ENCODE measurements at regions not wholly inside any gene's neighbourhood (a gene's known extent, or its start where the extent isn't known, plus 50 kb on each side); places are given as distances from the start of the nearest gene placed in this dataset.

DNA sequence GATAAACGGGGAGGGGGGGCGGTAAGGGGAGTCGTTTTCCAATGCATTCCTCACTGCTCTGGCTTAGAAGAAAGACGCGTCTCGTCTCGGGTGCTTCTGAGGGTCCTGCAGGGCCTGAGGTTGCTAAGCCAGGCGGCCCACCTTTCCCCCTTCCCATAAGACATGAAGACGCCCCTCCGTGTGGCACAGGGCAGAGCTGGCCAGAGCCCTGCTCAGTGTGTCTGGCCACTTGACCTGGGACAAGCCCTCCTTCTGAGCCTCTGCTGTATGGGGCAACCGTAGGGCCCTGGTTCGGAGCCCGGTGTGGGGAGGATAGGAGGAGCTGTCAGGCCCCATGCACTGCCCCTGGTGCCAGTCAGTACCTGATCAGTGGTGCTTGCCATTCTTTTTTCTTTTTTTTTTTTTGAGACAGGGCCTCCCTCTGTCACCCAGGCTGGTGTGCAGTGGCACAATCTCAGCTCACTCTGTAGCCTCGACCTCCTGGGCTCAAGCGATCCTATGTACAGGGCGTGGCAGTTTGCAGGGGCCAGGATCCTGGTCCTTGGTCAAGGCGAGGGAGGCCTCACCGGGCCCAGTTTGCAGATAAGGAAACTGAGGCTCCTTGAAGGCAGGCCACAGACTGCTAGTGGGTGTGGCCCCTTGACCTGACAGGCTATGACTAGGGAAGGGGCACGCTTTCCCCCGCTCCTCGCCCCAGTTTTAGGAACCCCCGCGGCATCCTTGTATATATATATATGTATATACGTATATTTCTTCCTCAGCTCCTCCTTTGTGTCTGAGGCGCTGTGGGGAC lies 172.3 kb upstream of the IER5L start:
- peaks cover 0 to 29% (median 23%) of the 10 kb centered on the region in 4 donors for H3K4me1 ChIP-seq
- H3K27me3 ChIP-seq = peaks cover 0 to 12% of the 10 kb centered on the region in 2 donors
- H3K36me3 ChIP-seq = no peaks in the 10 kb centered on the region
- H3K9me3 ChIP-seq = peaks cover 0 to 4% (median 3%) of the 10 kb centered on the region in 3 donors
- H3K4me3 ChIP-seq = no peak overlapping the region
- no peak overlapping the region for H3K27ac ChIP-seq
- intact Hi-C loops (cut with DNase I; ENCODE audit: low total_unique reads) = no loop called here
- TF ChIP-seq, protein P1, sequence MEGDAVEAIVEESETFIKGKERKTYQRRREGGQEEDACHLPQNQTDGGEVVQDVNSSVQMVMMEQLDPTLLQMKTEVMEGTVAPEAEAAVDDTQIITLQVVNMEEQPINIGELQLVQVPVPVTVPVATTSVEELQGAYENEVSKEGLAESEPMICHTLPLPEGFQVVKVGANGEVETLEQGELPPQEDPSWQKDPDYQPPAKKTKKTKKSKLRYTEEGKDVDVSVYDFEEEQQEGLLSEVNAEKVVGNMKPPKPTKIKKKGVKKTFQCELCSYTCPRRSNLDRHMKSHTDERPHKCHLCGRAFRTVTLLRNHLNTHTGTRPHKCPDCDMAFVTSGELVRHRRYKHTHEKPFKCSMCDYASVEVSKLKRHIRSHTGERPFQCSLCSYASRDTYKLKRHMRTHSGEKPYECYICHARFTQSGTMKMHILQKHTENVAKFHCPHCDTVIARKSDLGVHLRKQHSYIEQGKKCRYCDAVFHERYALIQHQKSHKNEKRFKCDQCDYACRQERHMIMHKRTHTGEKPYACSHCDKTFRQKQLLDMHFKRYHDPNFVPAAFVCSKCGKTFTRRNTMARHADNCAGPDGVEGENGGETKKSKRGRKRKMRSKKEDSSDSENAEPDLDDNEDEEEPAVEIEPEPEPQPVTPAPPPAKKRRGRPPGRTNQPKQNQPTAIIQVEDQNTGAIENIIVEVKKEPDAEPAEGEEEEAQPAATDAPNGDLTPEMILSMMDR (IDR thresholded peaks at IDR 0.05) = no peak
- DNase-seq = no peak

DNA sequence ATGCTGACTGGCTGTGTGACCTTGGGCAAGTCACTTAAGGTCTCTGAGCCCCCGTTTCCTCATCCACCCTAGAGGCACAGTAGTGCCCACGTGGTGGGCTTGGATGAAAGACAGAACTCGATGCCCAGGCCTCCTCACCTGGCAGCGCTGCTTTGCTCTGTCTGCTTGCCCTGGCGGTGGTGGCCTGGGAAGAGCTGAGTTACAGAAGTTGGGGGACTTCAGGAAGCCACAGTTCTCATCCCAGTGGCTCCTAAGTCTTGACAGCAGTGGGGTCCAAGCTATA lies 171.5 kb upstream of the IER5L start:
- H3K36me3 ChIP-seq = no peaks in the 10 kb centered on the region
- no peak overlapping the region for H3K4me3 ChIP-seq
- peaks cover 0 to 12% of the 10 kb centered on the region in 2 donors for H3K27me3 ChIP-seq
- peaks cover 0 to 29% (median 23%) of the 10 kb centered on the region in 4 donors for H3K4me1 ChIP-seq
- TF ChIP-seq, protein P1 (IDR thresholded peaks at IDR 0.05) = no peak
- intact Hi-C loops (cut with DNase I; ENCODE audit: low total_unique reads) = no loop called here
- no peak for DNase-seq
- no peak overlapping the region for H3K27ac ChIP-seq
- no peaks in the 10 kb centered on the region for H3K9me3 ChIP-seq

DNA sequence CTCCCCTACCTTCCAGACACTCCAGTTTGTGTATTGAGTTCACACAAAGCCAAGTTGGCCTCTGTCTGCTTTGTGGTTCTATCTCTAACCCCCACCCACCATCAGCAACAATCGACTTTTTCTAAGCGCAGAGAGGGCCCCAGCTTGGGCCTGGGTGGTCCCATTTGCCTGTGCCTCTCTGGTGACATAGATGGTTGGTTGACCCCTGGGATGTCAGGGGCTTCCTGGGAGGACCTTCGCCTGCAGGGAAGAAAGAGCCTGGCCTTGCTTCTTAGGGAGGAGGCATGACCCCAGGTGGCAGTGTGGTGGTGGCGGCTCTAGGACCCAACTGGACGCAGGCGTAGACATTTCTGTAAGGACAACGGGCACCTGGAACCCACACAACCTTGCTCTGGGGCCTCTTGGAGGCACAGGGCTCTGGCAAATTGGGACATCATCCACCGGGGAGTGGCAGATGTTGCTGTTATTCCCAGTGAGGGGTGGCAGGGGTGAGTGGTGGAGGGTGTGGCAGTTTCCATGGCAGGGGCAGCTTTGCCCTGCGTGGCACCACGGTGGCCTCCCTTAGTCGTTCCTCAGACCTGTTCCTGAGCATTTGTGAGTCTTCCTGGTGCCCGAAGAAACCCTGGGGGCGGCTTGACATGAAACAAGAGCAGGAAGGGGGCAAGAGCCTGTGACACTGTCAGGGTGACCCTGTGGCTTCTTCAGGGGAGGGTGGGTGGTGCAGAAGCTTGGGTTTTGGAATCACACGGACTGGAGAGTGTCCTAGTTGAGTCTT lies 171.0 kb upstream of the IER5L start:
- Histone ChIP-seq H3K9me3 (no peaks in the 10 kb centered on the region), H3K27ac (no peak overlapping the region), H3K36me3 (no peaks in the 10 kb centered on the region), H3K27me3 (peaks cover 0 to 12% of the 10 kb centered on the region in 2 donors), H3K4me1 (peaks cover 0 to 29% (median 23%) of the 10 kb centered on the region in 4 donors), H3K4me3 (no peak overlapping the region)
- DNase-seq = no peak
- TF ChIP-seq, protein P1 (IDR thresholded peaks at IDR 0.05) = no peak
- intact Hi-C loops (cut with DNase I; ENCODE audit: low total_unique reads) = no loop called here

DNA sequence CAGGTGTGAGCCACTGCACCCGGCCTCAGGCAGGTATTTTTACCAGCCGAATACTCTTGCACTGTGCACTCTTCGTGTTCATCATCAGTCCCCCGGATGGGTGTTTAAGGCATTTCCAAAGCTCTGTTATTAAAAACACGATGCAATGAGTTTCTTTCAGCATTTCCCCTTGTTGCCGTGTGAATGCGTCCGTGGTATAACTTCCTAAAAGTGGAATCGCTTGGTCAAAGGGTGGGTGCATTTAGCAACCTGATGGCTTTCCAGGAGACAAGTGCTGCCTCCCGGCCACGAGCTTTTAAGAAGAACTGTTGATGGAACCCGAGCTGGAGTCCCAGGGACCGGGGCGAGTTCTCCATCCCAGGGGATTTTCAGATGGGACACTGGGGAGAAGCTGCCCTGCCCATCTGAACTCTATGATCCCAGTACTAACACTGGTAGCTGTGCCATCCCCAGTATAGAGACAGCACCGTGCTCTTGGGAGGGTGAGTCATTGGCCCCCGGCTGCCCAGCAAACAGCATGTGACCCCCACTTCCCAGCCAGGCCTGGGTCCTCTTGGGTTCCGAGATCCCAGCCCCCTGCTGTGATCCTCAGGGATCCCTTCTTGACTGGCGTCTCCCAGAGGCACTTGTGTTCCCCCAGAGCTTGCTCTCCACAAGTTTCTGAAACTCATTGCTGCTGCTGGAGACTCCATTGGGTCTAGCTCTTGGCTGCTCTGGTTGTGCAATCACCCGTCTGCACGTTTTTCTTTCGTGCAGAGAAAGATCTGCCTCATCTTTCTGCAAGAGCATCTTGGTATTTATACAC lies 169.5 kb upstream of the IER5L start:
- no peak for DNase-seq
- Histone ChIP-seq H3K9me3 (no peaks in the 10 kb centered on the region), H3K36me3 (no peaks in the 10 kb centered on the region), H3K4me3 (no peak overlapping the region), H3K27ac (no peak overlapping the region), H3K4me1 (peaks cover 0 to 15% (median 12%) of the 10 kb centered on the region in 4 donors), H3K27me3 (peaks cover 0 to 9% of the 10 kb centered on the region in 2 donors)
- TF ChIP-seq, protein P1 (IDR thresholded peaks at IDR 0.05) = no peak
- intact Hi-C loops (cut with DNase I; ENCODE audit: low total_unique reads) = no loop called here

DNA sequence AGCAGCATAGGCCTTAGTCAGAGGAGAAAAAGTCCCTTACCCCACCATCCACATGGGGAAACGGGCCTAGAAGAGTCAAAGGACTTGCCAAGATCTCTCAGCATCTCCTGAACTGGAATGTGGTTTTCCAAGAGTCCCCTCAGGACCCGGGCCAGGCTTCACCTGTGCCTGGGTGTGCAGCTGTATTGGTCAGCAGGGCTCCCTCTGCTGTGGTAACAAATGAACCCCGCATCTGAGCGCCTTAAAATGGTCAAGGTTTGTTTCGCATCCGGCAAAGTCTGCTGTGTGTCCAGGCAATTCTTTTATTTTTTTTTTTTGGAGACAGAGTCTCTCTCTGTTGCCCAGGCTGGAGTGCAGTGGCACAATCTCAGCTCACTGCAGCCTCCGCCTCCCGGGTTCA lies 168.0 kb upstream of the IER5L start:
- no peak for DNase-seq
- H3K27me3 ChIP-seq = no peaks in the 10 kb centered on the region
- intact Hi-C loops (cut with DNase I; ENCODE audit: low total_unique reads) = no loop called here
- TF ChIP-seq, protein P1 (IDR thresholded peaks at IDR 0.05) = no peak
- H3K27ac ChIP-seq = no peak overlapping the region
- H3K36me3 ChIP-seq = no peaks in the 10 kb centered on the region
- H3K4me1 ChIP-seq = peaks cover 0 to 5% (median 0%) of the 10 kb centered on the region in 4 donors
- no peaks in the 10 kb centered on the region for H3K9me3 ChIP-seq
- no peak overlapping the region for H3K4me3 ChIP-seq

Measured in tibial artery (tissue), 4 donors.